BLaER1 (cell line): ENCODE measurements at regions not wholly inside any gene's neighbourhood (a gene's known extent, or its start where the extent isn't known, plus 50 kb on each side); places are given as distances from the start of the nearest gene placed in this dataset.

Experiments used
- H3K27ac ChIP-seq: shearing (Covaris generic); formaldehyde crosslinking; 2 replicates; pipeline ENCODE4 v1.8.1; 2022
- H3K27me3 ChIP-seq: shearing (Covaris generic); formaldehyde crosslinking; 2 replicates; pipeline ENCODE4 v1.8.1; 2022
- H3K36me3 ChIP-seq: shearing (Covaris generic); formaldehyde crosslinking; 2 replicates; pipeline ENCODE4 v1.8.1; 2022
- H3K4me1 ChIP-seq: shearing (Covaris generic); formaldehyde crosslinking; 2 replicates; pipeline ENCODE4 v1.8.1; 2022
- H3K4me2 ChIP-seq: shearing (Covaris generic); formaldehyde crosslinking; 2 replicates; pipeline ENCODE4 v1.8.1; 2022
- H3K4me3 ChIP-seq: shearing (Covaris generic); formaldehyde crosslinking; 2 replicates; pipeline ENCODE4 v1.8.1; 2022
- H3K9ac ChIP-seq: shearing (Covaris generic); formaldehyde crosslinking; 2 replicates; pipeline ENCODE4 v1.8.1; 2022
- H3K9me3 ChIP-seq: shearing (Covaris generic); formaldehyde crosslinking; 2 replicates; pipeline ENCODE4 v1.8.1; 2022
- H4K20me1 ChIP-seq: shearing (Covaris generic); formaldehyde crosslinking; 2 replicates; pipeline ENCODE4 v1.8.1; 2022
- Cebpa-rat ChIP-seq: shearing (Covaris generic); IDR thresholded peaks from 2 replicates; pipeline ENCODE4 v1.8.1; 2022

GRCh38 chr4:128338634-128339355, 51.2 kb upstream of the PGRMC2 start:
- Histone ChIP-seq H3K4me2 (no peak overlapping the region), H3K4me1 (no peaks in the 10 kb centered on the region), H3K36me3 (no peaks in the 10 kb centered on the region), H4K20me1 (no peaks in the 10 kb centered on the region), H3K4me3 (no peak overlapping the region), H3K27ac (no peak overlapping the region), H3K27me3 (no peaks in the 10 kb centered on the region), H3K9ac (no peak overlapping the region), H3K9me3 (no peaks in the 10 kb centered on the region)
- no peak for TF ChIP-seq Cebpa-rat

- no peak overlapping the region for H3K27ac ChIP-seq
- no peak overlapping the region for H3K4me2 ChIP-seq
- no peak overlapping the region for H3K4me3 ChIP-seq
- no peaks in the 10 kb centered on the region for H3K27me3 ChIP-seq
- no peak for TF ChIP-seq Cebpa-rat
- H4K20me1 ChIP-seq: no peaks in the 10 kb centered on the region
- no peaks in the 10 kb centered on the region for H3K4me1 ChIP-seq
- no peaks in the 10 kb centered on the region for H3K9me3 ChIP-seq
- H3K9ac ChIP-seq: no peak overlapping the region
- H3K36me3 ChIP-seq: no peaks in the 10 kb centered on the region
These were observed 50.2 kb upstream of the PGRMC2 start for GRCh38 chr4:128337863-128338262.
